Neural cell (in vitro differentiated cells): ENCODE measurements at regions not wholly inside any gene's neighbourhood (a gene's known extent, or its start where the extent isn't known, plus 50 kb on each side); places are given as distances from the start of the nearest gene placed in this dataset.

Source experiments
- H2AFZ ChIP-seq: fragments of 200-600, 300-800 bp; sonication (generic), shearing (Covaris generic); 2 replicates; pipeline ENCODE4 v1.6.0; 2014; ENCODE audit warnings: low read depth, mild to moderate bottlenecking, antibody characterized with exemption, low read length, moderate library complexity
- H3F3A ChIP-seq: fragments of 200-600 bp; shearing (Covaris generic); 2 replicates; pipeline ENCODE4 v1.6.1; 2016; ENCODE audit warnings: mild to moderate bottlenecking, moderate library complexity, mixed read lengths, antibody characterized with exemption, low read length; ENCODE audit not compliant: insufficient read depth, poor library complexity, severe bottlenecking
- H3K27ac ChIP-seq: fragments of 200-600, 300-800 bp; sonication (generic), shearing (Covaris generic); 2 replicates; pipeline ENCODE4 v1.5.1; 2014; ENCODE audit warnings: mild to moderate bottlenecking, low read length, moderate library complexity
- H3K27me3 ChIP-seq: fragments of 300-800, 200-600 bp; sonication (generic), shearing (Covaris generic); 2 replicates; pipeline ENCODE4 v1.6.0; 2014; ENCODE audit warnings: mild to moderate bottlenecking, low read depth, low read length, moderate library complexity; ENCODE audit not compliant: insufficient read depth
- H3K36me3 ChIP-seq: fragments of 300-800, 200-600 bp; sonication (generic), shearing (Covaris generic); 2 replicates; pipeline ENCODE4 v1.5.1; 2014; ENCODE audit warnings: mild to moderate bottlenecking, antibody characterized with exemption, low read length, moderate library complexity; ENCODE audit not compliant: insufficient read depth
- H3K4me2 ChIP-seq: fragments of 300-800, 200-600 bp; sonication (generic), shearing (Covaris generic); 2 replicates; pipeline ENCODE4 v1.6.0; 2014; ENCODE audit warnings: mild to moderate bottlenecking, low read length
- H3K4me3 ChIP-seq: fragments of 300-800, 200-600 bp; sonication (generic), shearing (Covaris generic); 2 replicates; pipeline ENCODE4 v1.5.1; 2014; ENCODE audit warnings: mild to moderate bottlenecking, low read length, moderate library complexity
- H3K79me2 ChIP-seq: fragments of 200-600 bp; shearing (Covaris generic); replicated peaks from 2 replicates; pipeline ENCODE4 v1.6.0; 2014; ENCODE audit warnings: mild to moderate bottlenecking, low read length, moderate library complexity; ENCODE audit not compliant: insufficient read depth
- H3K9ac ChIP-seq: fragments of 300-800, 200-600 bp; sonication (generic), shearing (Covaris generic); 2 replicates; pipeline ENCODE4 v1.6.1; 2016; ENCODE audit warnings: mild to moderate bottlenecking, low read length, mixed read lengths
- H3K9me2 ChIP-seq: fragments of 200-600 bp; shearing (Covaris generic); 2 replicates; pipeline ENCODE4 v1.6.1; 2016; ENCODE audit warnings: mild to moderate bottlenecking, low read length, mixed read lengths; ENCODE audit not compliant: insufficient read depth
- H3K9me3 ChIP-seq: fragments of 200-600, 300-800 bp; sonication (generic), shearing (Covaris generic); 2 replicates; pipeline ENCODE4 v1.6.1; 2016; ENCODE audit warnings: mild to moderate bottlenecking, mixed run types, low read length, moderate library complexity, mixed read lengths
- H4K20me1 ChIP-seq: fragments of 200-600 bp; shearing (Covaris generic); 2 replicates; pipeline ENCODE4 v1.6.1; 2016; ENCODE audit warnings: mild to moderate bottlenecking, mixed run types; ENCODE audit not compliant: insufficient read depth
- CTCF ChIP-seq: fragments of 450-650 bp; IDR thresholded peaks from 2 replicates; pipeline ENCODE4 v1.5.1; 2014; ENCODE audit warnings: antibody characterized with exemption, mild to moderate bottlenecking, moderate library complexity; ENCODE audit not compliant: poor library complexity, severe bottlenecking
- EP300 ChIP-seq: fragments of 450-650 bp; conservative IDR thresholded peaks from 2 replicates; pipeline ENCODE4 v1.6.1; 2014; ENCODE audit warnings: antibody characterized with exemption, mild to moderate bottlenecking, moderate library complexity; ENCODE audit not compliant: poor library complexity, severe bottlenecking
- EZH2 ChIP-seq: fragments of 200-600, 300-800 bp; shearing (Covaris generic), sonication (generic); IDR thresholded peaks from 2 replicates; pipeline ENCODE4 v1.6.1; 2014; ENCODE audit warnings: antibody characterized with exemption, low read length, borderline replicate concordance, mild to moderate bottlenecking; ENCODE audit not compliant: insufficient read depth, poor library complexity, severe bottlenecking
- MXI1 ChIP-seq: fragments of 450-650 bp; conservative IDR thresholded peaks from 2 replicates; pipeline ENCODE4 v1.6.1; 2014; ENCODE audit warnings: antibody characterized with exemption, mild to moderate bottlenecking; ENCODE audit not compliant: poor library complexity, severe bottlenecking
- POLR2AphosphoS5 ChIP-seq: IDR thresholded peaks from 2 replicates; pipeline ENCODE4 v1.6.1; 2012
- RAD21 ChIP-seq: fragments of 450-650 bp; conservative IDR thresholded peaks from 2 replicates; pipeline ENCODE4 v1.6.1; 2014; ENCODE audit warnings: antibody characterized with exemption, mild to moderate bottlenecking, moderate library complexity
- SMC3 ChIP-seq: fragments of 450-650 bp; conservative IDR thresholded peaks from 2 replicates; pipeline ENCODE4 v1.6.1; 2014; ENCODE audit warnings: antibody characterized with exemption, mild to moderate bottlenecking, moderate library complexity; ENCODE audit not compliant: poor library complexity
- TAF1 ChIP-seq: IDR thresholded peaks from 2 replicates; pipeline ENCODE4 v1.6.1; 2012; ENCODE audit warnings: low read depth
- TF ChIP-seq, protein P1 (sequence below): IDR thresholded peaks from 2 replicates; pipeline ENCODE4 v1.6.1; 2012; ENCODE audit warnings: borderline replicate concordance

DNA sequence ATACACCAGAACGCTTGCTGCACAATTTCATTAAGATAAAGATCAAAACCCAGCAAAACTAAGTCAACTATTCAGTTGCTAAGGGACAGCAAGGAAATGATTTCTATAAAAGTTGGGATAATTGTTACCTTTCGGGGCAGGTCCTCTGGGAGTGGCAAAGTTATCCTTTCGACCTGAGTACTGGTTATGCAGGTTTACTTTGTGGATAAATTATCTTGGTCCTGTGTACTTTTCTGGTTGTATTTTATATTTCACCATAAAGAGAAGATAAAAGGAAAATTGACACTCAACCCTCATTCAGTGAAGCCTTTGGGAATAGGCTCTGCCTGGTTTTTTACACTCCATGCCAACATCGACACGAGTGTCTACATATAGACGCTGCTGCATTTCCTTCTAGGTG is 146.5 kb downstream of the SYK start:
- Histone ChIP-seq H3F3A (no peaks in the 10 kb centered on the region), H3K4me2 (no peak overlapping the region), H3K79me2 (no peaks in the 10 kb centered on the region), H3K9ac (no peak overlapping the region), H3K9me3 (no peaks in the 10 kb centered on the region), H4K20me1 (no peaks in the 10 kb centered on the region), H3K27me3 (no peaks in the 10 kb centered on the region), H3K36me3 (no peaks in the 10 kb centered on the region), H3K9me2 (no peaks in the 10 kb centered on the region), H3K27ac (no peak overlapping the region), H3K4me3 (no peak overlapping the region), H2AFZ (no peak overlapping the region)
- TF ChIP-seq TAF1 = no peak
- no peak for TF ChIP-seq SMC3
- no peak for TF ChIP-seq MXI1
- TF ChIP-seq, protein P1, sequence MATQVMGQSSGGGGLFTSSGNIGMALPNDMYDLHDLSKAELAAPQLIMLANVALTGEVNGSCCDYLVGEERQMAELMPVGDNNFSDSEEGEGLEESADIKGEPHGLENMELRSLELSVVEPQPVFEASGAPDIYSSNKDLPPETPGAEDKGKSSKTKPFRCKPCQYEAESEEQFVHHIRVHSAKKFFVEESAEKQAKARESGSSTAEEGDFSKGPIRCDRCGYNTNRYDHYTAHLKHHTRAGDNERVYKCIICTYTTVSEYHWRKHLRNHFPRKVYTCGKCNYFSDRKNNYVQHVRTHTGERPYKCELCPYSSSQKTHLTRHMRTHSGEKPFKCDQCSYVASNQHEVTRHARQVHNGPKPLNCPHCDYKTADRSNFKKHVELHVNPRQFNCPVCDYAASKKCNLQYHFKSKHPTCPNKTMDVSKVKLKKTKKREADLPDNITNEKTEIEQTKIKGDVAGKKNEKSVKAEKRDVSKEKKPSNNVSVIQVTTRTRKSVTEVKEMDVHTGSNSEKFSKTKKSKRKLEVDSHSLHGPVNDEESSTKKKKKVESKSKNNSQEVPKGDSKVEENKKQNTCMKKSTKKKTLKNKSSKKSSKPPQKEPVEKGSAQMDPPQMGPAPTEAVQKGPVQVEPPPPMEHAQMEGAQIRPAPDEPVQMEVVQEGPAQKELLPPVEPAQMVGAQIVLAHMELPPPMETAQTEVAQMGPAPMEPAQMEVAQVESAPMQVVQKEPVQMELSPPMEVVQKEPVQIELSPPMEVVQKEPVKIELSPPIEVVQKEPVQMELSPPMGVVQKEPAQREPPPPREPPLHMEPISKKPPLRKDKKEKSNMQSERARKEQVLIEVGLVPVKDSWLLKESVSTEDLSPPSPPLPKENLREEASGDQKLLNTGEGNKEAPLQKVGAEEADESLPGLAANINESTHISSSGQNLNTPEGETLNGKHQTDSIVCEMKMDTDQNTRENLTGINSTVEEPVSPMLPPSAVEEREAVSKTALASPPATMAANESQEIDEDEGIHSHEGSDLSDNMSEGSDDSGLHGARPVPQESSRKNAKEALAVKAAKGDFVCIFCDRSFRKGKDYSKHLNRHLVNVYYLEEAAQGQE = no peak
- TF ChIP-seq POLR2AphosphoS5 = no peak
- no peak for TF ChIP-seq EP300
- TF ChIP-seq CTCF = no peak
- no peak for TF ChIP-seq RAD21
- TF ChIP-seq EZH2 = no peak

DNA sequence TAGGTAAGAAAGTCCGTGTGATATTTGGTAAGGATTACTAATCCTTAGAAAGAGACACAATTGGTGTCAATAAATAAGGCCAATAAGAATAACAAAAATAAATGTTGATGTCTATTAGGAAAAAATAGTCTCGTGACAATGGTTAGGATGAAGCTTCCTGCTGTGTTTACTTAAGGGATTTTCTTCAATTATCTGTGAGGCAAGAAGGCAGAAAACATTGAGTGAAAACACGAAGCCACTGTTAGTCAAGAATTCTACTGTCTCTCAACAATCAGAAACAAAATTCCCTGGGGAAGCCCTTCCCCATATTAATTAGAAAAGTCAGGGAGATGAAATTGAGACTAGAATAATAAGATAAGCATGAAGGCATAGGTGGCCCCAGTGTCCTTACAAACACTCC is 149.0 kb downstream of the SYK start:
- Histone ChIP-seq H3K9me2 (no peaks in the 10 kb centered on the region), H3K4me2 (no peak overlapping the region), H3K4me3 (no peak overlapping the region), H3K27ac (no peak overlapping the region), H3K36me3 (no peaks in the 10 kb centered on the region), H2AFZ (no peak overlapping the region), H4K20me1 (no peaks in the 10 kb centered on the region), H3K9ac (no peak overlapping the region), H3K27me3 (no peaks in the 10 kb centered on the region), H3K9me3 (no peaks in the 10 kb centered on the region), H3F3A (no peaks in the 10 kb centered on the region), H3K79me2 (no peaks in the 10 kb centered on the region)
- TF ChIP-seq, protein P1 = no peak
- TF ChIP-seq SMC3 (no peak), MXI1 (no peak), EZH2 (no peak), EP300 (no peak), CTCF (no peak), RAD21 (no peak), POLR2AphosphoS5 (no peak), TAF1 (no peak)
